ENCODE measurements at regions not wholly inside any gene's neighbourhood (a gene's known extent, or its start where the extent isn't known, plus 50 kb on each side); places are given as distances from the start of the nearest gene placed in this dataset.

DNA sequence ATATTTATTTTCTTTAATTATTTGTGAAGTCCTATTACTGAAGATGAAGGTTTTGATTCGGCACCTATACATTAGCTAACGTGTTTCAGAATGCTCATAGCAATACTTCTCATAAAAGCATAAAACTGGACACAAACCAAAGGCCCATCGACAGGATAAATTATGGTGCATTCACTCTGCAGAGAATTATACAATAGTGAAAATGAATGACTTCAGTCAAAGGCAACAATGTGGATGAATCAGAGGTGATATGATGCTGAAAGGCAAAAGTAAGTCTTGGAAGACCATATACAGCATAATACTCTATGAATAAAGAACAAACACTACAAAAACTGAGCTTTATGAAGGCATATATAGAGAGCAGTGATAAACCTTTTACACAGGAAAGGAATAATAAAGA is 156.6 kb upstream of the EGLN3 start:
- ChIA-PET RAD21 (ENCODE audit: low non-redundant PET in 1 of 2, low total read pairs in 2 of 2, uncharacterized antibody in 2 of 2, unreplicated experiment in 2 of 2) (no interaction called here), CTCF (interaction anchor here (1.4 kb wide), 1 partner anchor 9 kb away, joined by 5 read pairs; no protein-coding TSS in a partner anchor), POLR2A (no interaction called here)
- H3K9me3 ChIP-seq (ENCODE audit: control insufficient read depth in 1 of 2, insufficient read depth in 1 of 2, low read depth in 1 of 2, low read length in 2 of 2), result no peaks in the 10 kb centered on the region
- H3K4me3 ChIP-seq (replicated peaks in 1 of 2; ENCODE audit: low read depth in 1 of 2, low read length in 2 of 2), result no peak overlapping the region
- no peaks in the 10 kb centered on the region for H4K20me1 ChIP-seq (ENCODE audit: insufficient read depth)
- H3K9me2 ChIP-seq (ENCODE audit: insufficient read depth), result no peaks in the 10 kb centered on the region
- H3K4me1 ChIP-seq (ENCODE audit: control insufficient read depth in 1 of 2, insufficient read depth in 2 of 2, low read length in 2 of 2), result no peaks in the 10 kb centered on the region
- no peak for DNase-seq (ENCODE audit: low read depth, low spot score)
- ATAC-seq, result no peak
- TF ChIP-seq TCF7L2 (IDR thresholded peaks at IDR 0.05; ENCODE audit: borderline replicate concordance, extremely low read depth, insufficient read depth, insufficient read length), result no peak
- intact Hi-C loops (cut with micrococcal nuclease), result no loop called here
- no peak overlapping the region for H3K9ac ChIP-seq (ENCODE audit: low read length)
- no peak overlapping the region for H3K27ac ChIP-seq (ENCODE audit: low read depth, low read length)
- H3K27me3 ChIP-seq (ENCODE audit: insufficient read depth, low read length), result peaks cover 6% of the 10 kb centered on the region; the same call in 1 of the 2 replicates
- H2AFZ ChIP-seq (ENCODE audit: low read depth, low read length, poor library complexity, severe bottlenecking), result no peak overlapping the region
- H3K79me2 ChIP-seq (ENCODE audit: insufficient read depth, low read length), result no peaks in the 10 kb centered on the region
- no TSS peak for BruUV-seq (replicated peaks)
- H3K4me2 ChIP-seq (ENCODE audit: low read length), result no peak overlapping the region
- H3K36me3 ChIP-seq (ENCODE audit: control insufficient read depth in 1 of 2, insufficient read depth in 2 of 2, low read length in 2 of 2), result no peaks in the 10 kb centered on the region

DNA sequence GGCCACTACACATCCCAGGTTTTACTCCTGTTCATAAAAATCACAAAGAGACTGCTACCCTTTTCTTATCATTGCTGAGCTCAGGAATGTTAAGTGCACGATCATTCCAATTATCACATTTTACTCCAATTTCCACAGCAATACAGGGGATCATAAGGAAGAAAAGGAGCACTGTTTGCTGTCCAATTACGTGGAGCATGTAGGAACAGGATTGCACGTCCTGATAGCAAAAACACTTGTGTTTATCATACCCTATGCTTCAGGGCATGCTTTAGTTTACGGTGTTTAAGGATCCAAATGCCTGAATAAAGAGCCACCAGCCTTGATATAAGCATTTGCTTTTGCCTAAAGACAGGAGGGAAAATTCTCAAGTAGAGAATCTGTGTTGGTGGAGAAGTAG is 155.4 kb upstream of the EGLN3 start:
- no peak overlapping the region for H3K9ac ChIP-seq (ENCODE audit: low read length)
- ATAC-seq (no peak), DNase-seq (ENCODE audit: low read depth, low spot score) (no peak)
- H3K4me2 ChIP-seq (ENCODE audit: low read length), result no peak overlapping the region
- no peaks in the 10 kb centered on the region for H3K9me2 ChIP-seq (ENCODE audit: insufficient read depth)
- H4K20me1 ChIP-seq (ENCODE audit: insufficient read depth), result no peaks in the 10 kb centered on the region
- no peak overlapping the region for H3K4me3 ChIP-seq (replicated peaks in 1 of 2; ENCODE audit: low read depth in 1 of 2, low read length in 2 of 2)
- intact Hi-C loops (cut with micrococcal nuclease), result no loop called here
- H3K27ac ChIP-seq (ENCODE audit: low read depth, low read length), result no peak overlapping the region
- no peaks in the 10 kb centered on the region for H3K36me3 ChIP-seq (ENCODE audit: control insufficient read depth in 1 of 2, insufficient read depth in 2 of 2, low read length in 2 of 2)
- BruUV-seq (replicated peaks), result no TSS peak
- H3K79me2 ChIP-seq (ENCODE audit: insufficient read depth, low read length), result no peaks in the 10 kb centered on the region
- no peak overlapping the region for H2AFZ ChIP-seq (ENCODE audit: low read depth, low read length, poor library complexity, severe bottlenecking)
- no peaks in the 10 kb centered on the region for H3K9me3 ChIP-seq (ENCODE audit: control insufficient read depth in 1 of 2, insufficient read depth in 1 of 2, low read depth in 1 of 2, low read length in 2 of 2)
- ChIA-PET CTCF (interaction anchor here (1.4 kb wide), 1 partner anchor 8 kb away, joined by 5 read pairs; no protein-coding TSS in a partner anchor), RAD21 (ENCODE audit: low non-redundant PET in 1 of 2, low total read pairs in 2 of 2, uncharacterized antibody in 2 of 2, unreplicated experiment in 2 of 2) (no interaction called here), POLR2A (no interaction called here)
- TF ChIP-seq SP1 (IDR thresholded peaks at IDR 0.05; ENCODE audit: low read depth) (no peak), TCF7L2 (IDR thresholded peaks at IDR 0.05; ENCODE audit: borderline replicate concordance, extremely low read depth, insufficient read depth, insufficient read length) (no peak), ZFX (IDR thresholded peaks at IDR 0.05) (no peak), EGR1 (IDR thresholded peaks at IDR 0.05; ENCODE audit: low read depth) (no peak), EZH2 (IDR thresholded peaks at IDR 0.05) (no peak), SRF (IDR thresholded peaks at IDR 0.05; ENCODE audit: low read depth) (no peak), ELF1 (IDR thresholded peaks at IDR 0.05; ENCODE audit: borderline replicate concordance, low read depth) (no peak)
- H3K27me3 ChIP-seq (ENCODE audit: insufficient read depth, low read length), result peaks cover 6% of the 10 kb centered on the region; the same call in 1 of the 2 replicates
- H3K4me1 ChIP-seq (ENCODE audit: control insufficient read depth in 1 of 2, insufficient read depth in 2 of 2, low read length in 2 of 2), result no peaks in the 10 kb centered on the region

Measured in HCT116 (cell line).